HG02759 (cell line): ENCODE measurements at regions not wholly inside any gene's neighbourhood (a gene's known extent, or its start where the extent isn't known, plus 50 kb on each side); places are given as distances from the start of the nearest gene placed in this dataset.
"Not testable (repeated sequence)": the region's sequence is repeated elsewhere in the genome, so short reads cannot be mapped to it uniquely, and the experiment has no call there.

Experiments
- ATAC-seq: cut with Tn5 transposase; IDR thresholded peaks from one replicate; pipeline ENCODE4 v1.9.1; 2021; ENCODE audit warnings: mild to moderate bottlenecking, moderate library complexity; ENCODE audit not compliant: unreplicated experiment

- no peak for ATAC-seq
These were observed 486.1 kb upstream of the TENM3 start for GRCh38 chr4:181757098-181757497.

GRCh38 chr4:181757910-181758660, 485.1 kb upstream of the TENM3 start:
- ATAC-seq = no peak

- ATAC-seq = no peak
These were observed 482.6 kb upstream of the TENM3 start for GRCh38 chr4:181760560-181760959.

DNA sequence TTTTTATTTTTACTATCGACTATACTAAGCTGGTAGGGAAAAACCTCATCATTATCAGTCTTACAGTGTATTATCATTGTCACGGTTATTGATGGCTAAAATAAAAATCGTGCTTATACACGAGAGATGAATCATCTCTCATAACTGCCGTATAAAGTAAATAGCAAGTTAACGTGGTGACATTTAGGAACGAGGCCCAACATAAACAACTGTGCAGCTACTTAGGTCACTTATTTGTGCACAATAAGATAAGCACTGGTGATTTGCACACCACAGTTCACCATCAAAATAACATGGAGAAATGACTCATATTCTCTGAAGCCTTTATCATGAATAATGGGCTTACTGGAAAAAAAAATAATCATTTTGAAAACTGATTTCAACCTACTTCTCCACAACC, 482.0 kb upstream of the TENM3 start:
- no peak for ATAC-seq

- ATAC-seq = no peak
These were observed 477.1 kb upstream of the TENM3 start for GRCh38 chr4:181766061-181766548.

DNA sequence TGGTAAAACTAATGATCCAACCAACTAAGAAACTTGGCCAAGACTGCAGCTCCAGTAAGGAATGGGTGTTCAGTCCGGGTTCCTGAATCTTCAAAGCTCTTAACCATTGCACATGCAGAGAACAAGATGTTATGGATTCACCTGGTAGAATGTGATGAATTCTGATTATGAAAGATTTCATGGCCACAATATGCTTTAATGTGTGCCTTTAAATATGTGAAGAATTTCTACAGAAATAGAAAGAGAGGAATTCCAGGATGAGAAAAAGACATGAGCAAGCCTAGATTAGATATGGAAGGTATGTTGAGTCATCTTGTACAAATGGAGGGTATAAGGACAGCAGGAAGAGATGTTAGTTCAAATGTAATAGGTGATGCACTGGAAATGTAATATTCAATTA, 472.2 kb upstream of the TENM3 start:
- ATAC-seq = no peak

DNA sequence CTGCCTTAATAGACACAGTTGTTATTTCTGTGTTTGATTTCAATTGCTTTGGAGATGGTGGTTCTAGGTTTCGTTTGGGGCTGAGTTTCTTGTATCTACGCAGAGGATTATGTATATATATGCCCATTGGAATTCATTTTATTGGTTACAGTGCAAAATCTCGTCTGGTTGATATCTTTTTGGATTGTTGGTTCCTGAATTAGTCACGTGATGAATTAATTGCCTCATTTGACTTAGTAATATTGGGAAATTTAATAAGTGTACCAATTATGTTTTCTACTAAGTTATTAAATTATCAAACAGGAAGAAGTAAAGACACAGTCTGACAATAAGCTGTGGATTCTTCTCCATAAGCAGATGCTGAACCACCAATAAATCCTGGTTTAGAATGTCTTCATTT, 467.9 kb upstream of the TENM3 start:
- no peak for ATAC-seq

DNA sequence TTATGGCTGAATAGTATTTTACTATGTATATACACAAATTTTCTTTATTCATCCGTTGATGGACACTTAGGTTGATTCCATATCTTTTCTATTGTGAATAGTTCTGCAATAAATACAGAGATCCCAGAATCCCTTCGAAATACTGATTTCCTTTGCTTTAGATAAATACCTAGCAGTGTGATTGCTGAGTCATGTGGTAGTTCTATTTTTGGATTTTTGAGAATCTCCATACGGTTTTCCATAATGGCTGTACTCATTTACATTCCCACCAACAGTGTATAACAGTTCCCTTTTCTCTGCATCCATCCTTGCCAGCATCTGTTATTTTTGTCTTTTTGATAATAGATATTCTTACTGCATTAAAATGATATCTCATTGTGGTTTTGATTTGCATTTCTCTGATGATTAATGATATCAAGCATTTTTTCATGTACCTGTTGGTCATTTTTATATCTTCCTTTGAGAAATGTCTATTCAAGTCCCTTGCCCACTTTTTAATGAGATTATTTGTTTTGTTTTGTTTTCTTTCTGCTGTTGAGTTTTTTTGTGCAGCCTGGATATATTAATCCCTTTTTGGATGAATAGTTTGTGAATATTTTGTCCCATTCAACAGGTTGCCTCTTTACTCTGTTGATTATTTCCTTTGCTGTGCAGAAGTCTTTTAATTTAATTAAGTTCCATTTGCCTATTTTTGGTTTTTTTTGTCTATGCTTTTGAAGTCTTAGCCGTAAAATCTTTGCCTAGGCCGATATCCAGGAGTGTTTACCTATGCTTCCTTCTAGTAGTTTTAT, 466.7 kb upstream of the TENM3 start:
- ATAC-seq = no peak

DNA sequence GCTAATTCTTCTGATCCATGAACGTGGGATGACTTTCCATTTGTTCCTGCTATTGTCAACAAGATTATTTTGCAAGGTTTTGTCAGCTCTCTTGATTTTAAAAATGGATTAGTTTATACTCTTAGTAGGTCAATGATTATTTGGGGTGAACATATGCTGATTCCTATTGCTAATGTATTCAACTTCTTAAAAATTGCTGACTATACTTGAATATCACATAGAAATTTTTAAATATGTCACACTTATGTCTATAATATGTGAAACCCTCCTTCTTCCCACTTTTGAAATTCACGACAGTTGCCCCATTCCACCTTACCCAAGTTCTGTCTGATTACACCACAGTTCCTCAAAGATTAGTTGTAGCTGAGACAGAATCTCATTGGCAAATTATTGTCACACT, 465.7 kb upstream of the TENM3 start:
- ATAC-seq = no peak

GRCh38 chr4:181784881-181785280, 458.3 kb upstream of the TENM3 start:
- no peak for ATAC-seq

DNA sequence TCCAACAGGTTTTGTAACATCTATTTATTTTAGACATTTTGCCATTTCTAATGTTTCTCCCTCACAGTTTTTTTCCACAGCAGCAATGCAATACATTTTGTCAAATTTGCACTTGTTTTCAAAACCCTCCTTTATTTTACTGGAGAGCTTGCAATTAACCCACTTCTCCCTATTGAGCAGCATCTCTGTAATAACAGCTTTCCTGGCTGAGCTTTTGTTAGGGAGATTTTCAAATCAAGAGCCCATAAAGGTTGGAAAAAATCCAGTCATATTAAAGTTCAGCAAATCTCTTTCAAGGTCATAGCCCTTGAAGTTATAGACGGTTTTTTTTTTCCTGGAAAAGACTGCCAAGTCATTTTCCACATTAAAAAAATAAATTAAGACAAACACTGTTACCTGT, 450.6 kb upstream of the TENM3 start:
- no peak for ATAC-seq

GRCh38 chr4:181793096-181793495, 450.1 kb upstream of the TENM3 start:
- ATAC-seq = no peak

GRCh38 chr4:181796502-181796901, 446.7 kb upstream of the TENM3 start:
- ATAC-seq = no peak

- ATAC-seq = no peak
These were observed 444.7 kb upstream of the TENM3 start for GRCh38 chr4:181798536-181798935.

DNA sequence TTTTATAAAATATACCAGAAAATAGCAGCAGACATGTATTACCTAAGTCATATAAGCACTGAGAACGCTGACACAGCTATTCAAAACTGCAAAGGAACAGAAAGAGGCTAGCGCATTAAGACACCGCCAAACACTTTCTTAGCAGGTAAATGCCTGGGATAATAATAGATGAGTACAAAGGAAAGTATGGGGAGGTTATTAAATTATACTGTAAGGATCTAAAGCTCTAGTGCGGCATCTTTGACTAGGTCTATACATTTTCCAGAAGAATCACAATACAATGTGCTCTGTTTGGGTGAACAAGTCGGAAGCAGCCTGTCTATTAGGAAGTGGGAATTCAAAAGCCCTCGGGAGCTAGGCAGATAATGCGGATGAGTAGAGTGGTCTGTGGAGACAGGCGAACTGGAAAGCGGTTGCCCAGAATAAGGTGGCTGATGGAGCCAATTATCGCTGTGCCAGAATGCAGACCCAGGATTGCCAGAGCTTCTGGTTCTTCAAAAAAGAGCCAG, 443.6 kb upstream of the TENM3 start:
- no peak for ATAC-seq

- no peak for ATAC-seq
These were observed 441.0 kb upstream of the TENM3 start for GRCh38 chr4:181802207-181802606.

GRCh38 chr4:181807771-181808170, 435.4 kb upstream of the TENM3 start:
- ATAC-seq = no peak

DNA sequence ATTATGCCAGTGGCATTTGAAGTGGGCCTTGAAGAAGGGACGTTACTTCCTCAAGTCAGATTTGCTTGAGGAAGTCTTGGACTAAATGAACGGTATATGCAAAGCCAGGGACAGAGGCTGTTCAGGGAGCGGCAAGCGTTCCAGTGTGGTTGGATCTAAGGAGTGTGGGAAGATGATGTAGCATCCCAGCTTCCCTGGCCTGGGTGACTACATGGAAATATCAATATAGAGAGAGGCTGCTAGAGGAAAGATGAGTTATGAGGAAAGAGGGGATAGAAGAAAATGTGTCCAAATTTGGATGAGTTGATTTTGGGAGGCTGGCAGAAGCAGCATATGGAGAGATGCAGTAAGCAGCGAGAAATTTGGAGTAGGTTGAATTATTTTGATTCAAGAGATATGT, 432.5 kb upstream of the TENM3 start:
- ATAC-seq = no peak

GRCh38 chr4:181811550-181811949, 431.7 kb upstream of the TENM3 start:
- ATAC-seq = not testable (repeated sequence)

GRCh38 chr4:181819946-181820345, 423.3 kb upstream of the TENM3 start:
- no peak for ATAC-seq

GRCh38 chr4:181820553-181820952, 422.6 kb upstream of the TENM3 start:
- ATAC-seq = no peak
